IPS-NIHi7 (cell line): ENCODE measurements at regions not wholly inside any gene's neighbourhood (a gene's known extent, or its start where the extent isn't known, plus 50 kb on each side); places are given as distances from the start of the nearest gene placed in this dataset.
"Not testable (repeated sequence)": the region's sequence is repeated elsewhere in the genome, so short reads cannot be mapped to it uniquely, and the experiment has no call there.

Experiments
- DNase-seq: peaks from one replicate; pipeline ENCODE4 v3.0.0; 2012; ENCODE audit warnings: mixed read lengths; ENCODE audit errors: extremely low spot score

DNA sequence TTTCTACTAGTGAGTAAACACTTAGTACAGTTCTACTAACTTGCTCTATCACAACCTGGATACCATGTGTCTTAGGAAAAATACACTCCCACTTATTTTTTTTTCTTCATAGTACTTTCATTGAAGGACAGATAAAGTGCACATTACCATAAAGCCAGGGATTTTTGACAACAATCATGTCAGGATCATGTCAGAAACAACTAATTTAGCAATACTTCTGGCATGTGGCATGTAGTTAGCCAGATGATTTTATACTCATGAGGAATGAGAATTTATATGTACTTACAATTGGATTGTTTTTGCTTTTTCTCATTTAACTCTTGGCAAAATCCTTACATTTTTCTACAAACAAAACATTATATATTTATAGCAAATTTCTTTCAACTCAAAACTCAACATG, 630.7 kb upstream of the GRM3 start:
- no peak for DNase-seq

GRCh38 chr7:86008898-86009297, 634.8 kb upstream of the GRM3 start:
- DNase-seq = no peak

GRCh38 chr7:86006909-86007308, 636.8 kb upstream of the GRM3 start:
- no peak for DNase-seq

- DNase-seq = no peak
These were observed 640.9 kb upstream of the GRM3 start for GRCh38 chr7:86002858-86003257.

GRCh38 chr7:85997515-85997914, 646.2 kb upstream of the GRM3 start:
- no peak for DNase-seq

- no peak for DNase-seq
These were observed 648.6 kb upstream of the GRM3 start for GRCh38 chr7:85995101-85995500.

DNA sequence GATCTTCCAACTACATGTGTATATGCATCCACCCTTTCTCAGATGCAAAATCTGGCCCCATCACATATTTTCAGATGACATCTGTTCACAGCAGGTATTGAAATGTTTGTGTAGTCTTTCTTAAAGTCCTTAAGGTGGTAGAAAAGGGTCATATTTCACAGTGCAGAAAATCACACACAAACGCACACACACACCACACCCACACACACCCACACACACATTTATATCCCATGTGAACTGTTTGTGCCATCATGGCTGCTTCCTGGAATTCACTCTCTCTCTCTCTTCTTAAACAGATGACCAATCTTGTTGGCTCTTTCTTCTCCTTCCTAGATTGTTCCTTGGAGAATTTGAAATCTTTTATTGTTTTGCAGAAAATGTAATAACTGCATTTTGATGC, 663.0 kb upstream of the GRM3 start:
- DNase-seq = no peak

GRCh38 chr7:85974176-85974575, 669.5 kb upstream of the GRM3 start:
- no peak for DNase-seq

- no peak for DNase-seq
These were observed 671.1 kb upstream of the GRM3 start for GRCh38 chr7:85972504-85973141.

DNA sequence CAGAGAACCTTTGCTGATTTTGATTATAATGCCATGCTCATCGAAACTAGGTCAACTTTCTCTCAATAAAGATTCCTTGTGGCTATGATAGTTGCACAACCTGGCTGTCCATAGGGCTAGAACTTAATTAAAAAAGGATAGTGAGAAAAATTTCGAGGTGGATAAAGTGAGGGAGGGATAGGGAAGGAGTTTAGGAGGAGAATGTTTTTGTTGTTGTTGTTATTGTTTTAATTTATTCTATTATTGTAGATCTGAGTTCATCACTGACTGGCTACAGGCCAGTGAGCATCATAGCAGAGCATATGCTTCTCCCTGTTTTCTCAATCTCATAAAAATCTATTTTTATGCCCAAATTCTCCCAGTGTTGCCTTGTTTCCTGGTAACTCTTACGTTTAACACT, 688.7 kb upstream of the GRM3 start:
- DNase-seq = no peak

- DNase-seq = no peak
These were observed 692.8 kb upstream of the GRM3 start for GRCh38 chr7:85950871-85951270.

DNA sequence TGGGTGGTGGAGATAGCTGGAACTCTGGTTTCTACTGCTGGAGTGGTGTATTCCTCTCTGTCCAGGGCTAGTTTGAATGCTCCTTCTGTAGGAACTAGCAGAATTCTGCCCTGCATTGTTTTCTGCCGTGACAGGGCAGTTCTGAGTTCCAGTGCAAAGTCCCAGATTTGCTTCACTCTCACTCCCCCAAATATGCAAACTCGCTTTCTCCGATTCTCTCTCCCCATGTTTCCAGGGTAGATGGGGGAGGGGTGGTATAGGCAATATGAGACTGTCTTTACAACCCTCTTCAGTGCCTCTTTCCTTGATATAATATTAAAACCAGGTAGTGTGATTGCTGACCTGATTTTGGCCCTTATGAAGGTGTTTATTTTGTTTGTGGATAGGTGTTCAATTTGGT, 693.3 kb upstream of the GRM3 start:
- no peak for DNase-seq

DNA sequence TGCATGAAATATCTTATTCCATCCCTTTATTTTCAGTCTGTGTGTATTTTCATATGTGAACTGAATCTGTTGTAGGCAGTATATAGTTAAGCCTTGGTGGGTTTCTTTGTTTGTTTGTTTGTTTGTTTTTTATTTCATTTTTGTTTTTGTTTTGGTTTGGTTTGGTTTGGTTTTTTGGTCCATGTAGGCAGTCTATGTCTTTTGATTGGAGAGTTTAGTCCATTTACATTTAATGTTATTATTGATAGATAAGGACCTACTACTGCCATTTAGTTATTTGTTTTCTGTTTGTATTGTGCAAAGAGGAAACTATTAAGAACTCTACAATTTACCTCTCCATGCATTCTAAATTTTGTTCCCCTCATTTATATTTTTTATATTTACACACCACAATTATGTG, 695.9 kb upstream of the GRM3 start:
- DNase-seq = no peak

DNA sequence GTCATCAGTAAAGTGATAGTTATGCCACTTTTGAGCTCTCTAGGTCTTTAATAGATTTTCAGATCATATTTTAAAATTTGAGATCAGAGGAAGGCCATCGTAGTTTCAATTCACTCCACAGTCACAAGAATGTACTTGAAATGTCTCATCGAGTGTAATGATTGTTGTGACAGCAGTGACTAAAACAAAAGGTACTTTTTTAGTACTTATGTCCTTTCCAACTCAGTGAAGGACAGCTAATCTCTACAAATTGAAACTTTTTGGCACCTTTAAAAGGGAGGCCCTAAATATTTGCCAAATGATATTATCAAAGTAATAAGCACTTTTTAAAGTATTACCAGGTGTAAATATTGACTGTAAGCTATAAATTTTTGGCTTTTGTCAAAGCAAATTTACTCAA, 702.9 kb upstream of the GRM3 start:
- no peak for DNase-seq

DNA sequence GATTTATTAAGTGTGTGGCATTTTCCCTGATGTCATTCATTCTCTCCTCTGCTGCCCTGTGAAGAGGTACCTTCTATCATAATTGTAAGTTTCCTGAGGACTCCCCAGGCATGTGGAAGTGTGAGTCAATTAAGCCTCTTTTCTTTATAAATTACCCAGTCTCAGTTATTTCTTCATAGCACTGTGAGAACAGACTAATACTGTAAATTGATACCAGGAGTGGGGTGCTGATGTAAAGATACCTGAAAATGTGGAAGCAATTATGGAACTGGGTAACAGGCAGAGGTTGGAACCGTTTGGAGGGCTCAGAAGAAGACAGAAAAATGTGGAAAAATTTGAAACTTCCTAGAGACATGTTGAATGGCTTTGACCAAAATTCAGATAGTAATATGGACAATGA, 711.8 kb upstream of the GRM3 start:
- DNase-seq = no peak

GRCh38 chr7:85928500-85928899, 715.2 kb upstream of the GRM3 start:
- no peak for DNase-seq

DNA sequence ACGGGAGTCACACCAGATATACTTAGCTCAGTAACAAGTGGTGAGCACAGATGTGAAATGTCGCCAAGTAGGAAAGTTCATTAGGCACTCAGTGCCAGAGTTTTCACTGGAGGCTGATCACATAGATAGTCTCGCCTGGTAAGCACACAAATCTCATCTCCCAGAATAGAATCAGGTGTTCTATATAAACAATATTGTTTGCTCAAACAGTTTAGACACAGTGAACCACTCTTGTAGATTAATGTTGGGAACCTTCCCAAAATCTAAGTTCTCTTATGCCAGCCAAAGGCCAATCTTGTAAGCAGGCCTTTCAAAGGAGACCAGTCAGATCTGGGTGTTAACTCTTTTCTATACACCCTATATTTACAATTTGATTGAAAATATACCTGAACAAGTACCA, 716.5 kb upstream of the GRM3 start:
- DNase-seq = no peak

- DNase-seq = no peak
These were observed 719.6 kb upstream of the GRM3 start for GRCh38 chr7:85924062-85924461.

DNA sequence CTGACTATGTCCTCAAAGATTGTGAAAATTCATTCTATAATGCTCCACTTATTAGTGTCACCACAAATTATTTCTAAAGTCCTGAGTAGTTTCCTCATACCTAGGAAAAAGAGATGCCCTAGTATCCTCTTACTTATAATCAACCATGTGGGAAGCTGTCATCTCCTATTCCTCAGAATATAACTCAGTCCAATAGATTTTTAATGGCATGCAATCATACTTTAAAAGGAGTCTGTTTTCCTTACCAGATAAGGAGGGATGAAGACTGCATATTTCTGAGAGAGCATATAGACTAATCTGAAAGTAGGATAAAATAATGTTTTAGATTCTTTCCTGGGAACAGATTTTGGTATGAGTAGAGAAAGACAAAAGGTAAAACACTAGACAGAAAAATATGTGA, 727.7 kb upstream of the GRM3 start:
- no peak for DNase-seq

DNA sequence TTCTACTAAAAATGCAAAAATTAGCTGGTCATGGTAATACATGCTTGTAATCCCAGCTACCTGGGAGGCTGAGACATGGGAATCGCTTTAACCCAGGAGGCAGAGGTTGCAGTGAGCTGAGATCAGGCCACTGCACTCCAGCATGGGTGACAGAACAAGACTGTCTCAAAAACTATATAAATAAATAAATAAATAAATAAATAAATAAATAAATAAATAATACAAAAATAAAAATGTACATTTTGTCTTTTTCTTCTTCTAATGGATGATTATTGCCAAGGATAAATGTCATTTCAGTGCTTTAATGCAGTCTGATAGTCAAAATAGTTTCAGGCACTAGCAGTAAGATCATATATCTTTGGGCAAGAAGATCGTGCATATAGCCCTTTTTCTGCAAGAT, 727.6 kb upstream of the SEMA3D start:
- no peak for DNase-seq

GRCh38 chr7:85908051-85908450, 721.2 kb upstream of the SEMA3D start:
- no peak for DNase-seq

- DNase-seq = no peak
These were observed 711.1 kb upstream of the SEMA3D start for GRCh38 chr7:85897967-85898366.

- DNase-seq = no peak
These were observed 709.7 kb upstream of the SEMA3D start for GRCh38 chr7:85896531-85896930.

DNA sequence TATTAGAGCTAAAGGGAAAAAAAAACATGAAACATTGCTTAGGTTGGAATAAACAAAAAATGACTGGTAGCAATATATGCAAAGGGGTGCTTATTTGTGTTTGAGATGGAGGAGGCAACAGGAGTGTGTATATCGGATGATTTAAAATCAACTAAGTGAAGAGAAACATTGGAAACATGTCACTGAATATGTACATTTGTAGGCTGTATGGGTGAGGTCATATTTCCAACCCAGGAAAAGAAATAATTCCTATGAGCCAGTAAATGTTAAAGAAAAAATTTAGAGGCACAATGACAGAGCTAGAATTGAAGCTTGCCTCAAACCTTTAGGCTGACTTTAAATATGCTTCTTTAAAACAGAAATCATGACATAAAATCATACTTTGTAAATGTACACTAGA, 709.0 kb upstream of the SEMA3D start:
- DNase-seq = no peak

GRCh38 chr7:85891900-85892299, 705.0 kb upstream of the SEMA3D start:
- DNase-seq = not testable (repeated sequence)
